Activated CD8-positive, alpha-beta T cell treated with anti-CD3 and anti-CD28 coated beads for 36 hours (primary cell): ENCODE measurements at regions not wholly inside any gene's neighbourhood (a gene's known extent, or its start where the extent isn't known, plus 50 kb on each side); places are given as distances from the start of the nearest gene placed in this dataset.

Source experiments
- ATAC-seq: fragments of 200-7000 bp; cut with Tn5 transposase; one replicate; pipeline ENCODE4 v1.10.0; 2021; ENCODE audit warnings: mild to moderate bottlenecking, moderate library complexity
- CTCF ChIA-PET: fragments of 350-600 bp; sonication (Branson Sonifier 250); formaldehyde crosslinking; loops from one replicate; lab custom pipeline; 2021; ENCODE audit warnings: antibody characterized with exemption; lab: Charles Lee
- POLR2A ChIA-PET: fragments of 350-600 bp; sonication (Branson Sonifier 250); formaldehyde crosslinking; loops from one replicate; lab custom pipeline; 2021; ENCODE audit warnings: antibody characterized with exemption; lab: Charles Lee
- DNase-seq: peaks from one replicate; pipeline ENCODE4 v3.0.0-alpha.2; 2020
- H3K27ac Mint-ChIP-seq: one replicate; pipeline ENCODE4 v1.8.0; 2021; ENCODE audit warnings: mild to moderate bottlenecking, mixed read lengths
- H3K27me3 Mint-ChIP-seq: one replicate; pipeline ENCODE4 v1.8.0; 2021; ENCODE audit warnings: mixed read lengths
- H3K36me3 Mint-ChIP-seq: one replicate; pipeline ENCODE4 v1.8.0; 2021; ENCODE audit warnings: low read depth, mixed read lengths
- H3K4me1 Mint-ChIP-seq: one replicate; pipeline ENCODE4 v1.8.0; 2021; ENCODE audit warnings: low read depth, mixed read lengths
- H3K4me3 Mint-ChIP-seq: one replicate; pipeline ENCODE4 v1.8.0; 2021; ENCODE audit warnings: mild to moderate bottlenecking, moderate library complexity, mixed read lengths
- H3K9me3 Mint-ChIP-seq: one replicate; pipeline ENCODE4 v1.8.0; 2021; ENCODE audit warnings: mixed read lengths
- intact Hi-C: fragments of 100-400 bp; cut with micrococcal nuclease; formaldehyde crosslinking; loops from one replicate; pipeline ENCODE4 v1.10.0; 2022
- TF ChIP-seq, protein P1 (sequence below): fragments of 200-600 bp; IDR thresholded peaks from one replicate; pipeline ENCODE4 v1.8.0; 2022; ENCODE audit warnings: antibody characterized with exemption, mild to moderate bottlenecking

DNA sequence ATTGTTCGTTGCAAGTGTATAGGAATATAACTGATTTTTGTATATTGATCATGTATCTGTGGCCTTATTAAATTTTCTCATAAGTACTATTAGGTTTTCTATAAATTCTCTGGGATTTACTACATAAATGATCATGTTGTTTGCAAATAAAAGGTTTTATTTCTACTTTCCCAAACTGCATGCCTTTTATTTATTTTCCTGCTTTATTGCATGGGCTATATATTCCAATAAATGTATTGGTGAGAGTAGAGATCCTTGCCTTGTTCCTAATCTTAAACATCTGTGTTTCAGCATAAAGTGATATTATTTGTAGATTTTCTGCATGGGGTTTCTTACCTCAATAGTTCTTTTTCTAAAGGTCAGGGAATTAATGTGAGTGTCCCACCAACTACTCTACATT lies 107.0 kb upstream of the CD55 start:
- no peak overlapping the region for H3K4me3 Mint-ChIP-seq
- H3K36me3 Mint-ChIP-seq = no peaks in the 10 kb centered on the region
- peaks cover 8% of the 10 kb centered on the region for H3K4me1 Mint-ChIP-seq
- ChIA-PET CTCF (no interaction called here), POLR2A (no interaction called here)
- H3K9me3 Mint-ChIP-seq = peaks cover 4% of the 10 kb centered on the region
- intact Hi-C loops = no loop called here
- ATAC-seq (no peak), DNase-seq (no peak)
- TF ChIP-seq, protein P1, sequence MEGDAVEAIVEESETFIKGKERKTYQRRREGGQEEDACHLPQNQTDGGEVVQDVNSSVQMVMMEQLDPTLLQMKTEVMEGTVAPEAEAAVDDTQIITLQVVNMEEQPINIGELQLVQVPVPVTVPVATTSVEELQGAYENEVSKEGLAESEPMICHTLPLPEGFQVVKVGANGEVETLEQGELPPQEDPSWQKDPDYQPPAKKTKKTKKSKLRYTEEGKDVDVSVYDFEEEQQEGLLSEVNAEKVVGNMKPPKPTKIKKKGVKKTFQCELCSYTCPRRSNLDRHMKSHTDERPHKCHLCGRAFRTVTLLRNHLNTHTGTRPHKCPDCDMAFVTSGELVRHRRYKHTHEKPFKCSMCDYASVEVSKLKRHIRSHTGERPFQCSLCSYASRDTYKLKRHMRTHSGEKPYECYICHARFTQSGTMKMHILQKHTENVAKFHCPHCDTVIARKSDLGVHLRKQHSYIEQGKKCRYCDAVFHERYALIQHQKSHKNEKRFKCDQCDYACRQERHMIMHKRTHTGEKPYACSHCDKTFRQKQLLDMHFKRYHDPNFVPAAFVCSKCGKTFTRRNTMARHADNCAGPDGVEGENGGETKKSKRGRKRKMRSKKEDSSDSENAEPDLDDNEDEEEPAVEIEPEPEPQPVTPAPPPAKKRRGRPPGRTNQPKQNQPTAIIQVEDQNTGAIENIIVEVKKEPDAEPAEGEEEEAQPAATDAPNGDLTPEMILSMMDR = no peak
- H3K27me3 Mint-ChIP-seq = no peaks in the 10 kb centered on the region
- H3K27ac Mint-ChIP-seq = no peak overlapping the region

DNA sequence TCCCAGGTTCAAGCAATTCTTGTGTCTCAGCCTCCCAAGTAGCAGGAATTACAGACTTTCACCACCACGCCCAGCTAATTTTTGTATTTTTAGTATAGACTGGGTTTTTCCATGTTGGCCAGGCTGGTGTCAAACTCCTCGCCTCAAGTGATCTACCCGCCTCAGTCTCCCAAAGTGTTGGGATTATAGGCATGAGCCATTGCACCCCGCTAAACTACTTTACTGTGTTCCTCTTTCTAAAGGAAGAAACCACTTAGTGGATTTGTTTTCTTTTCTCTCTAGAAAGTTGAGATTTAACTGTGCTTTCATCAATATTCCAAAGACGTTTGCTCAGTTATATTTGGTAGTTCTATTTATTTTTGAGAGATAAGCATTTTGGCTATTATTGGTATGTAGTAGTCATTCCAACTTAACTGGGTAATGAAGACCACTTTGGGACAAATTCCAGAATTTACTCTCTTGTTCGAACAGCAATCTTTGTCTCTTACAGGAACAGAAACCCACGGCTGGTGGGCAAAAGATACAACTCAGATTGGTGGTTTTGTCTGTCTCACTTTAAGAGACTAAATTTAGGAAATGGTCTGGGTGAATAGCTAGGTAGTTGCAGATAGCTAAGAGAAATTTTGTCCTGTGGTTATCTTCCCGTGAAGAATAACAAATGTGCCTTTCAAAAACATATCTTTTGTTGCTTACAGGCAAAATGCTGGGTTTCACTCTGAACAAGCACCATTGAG lies 103.5 kb upstream of the CD55 start:
- intact Hi-C loops = no loop called here
- no peak for DNase-seq
- no peak overlapping the region for H3K4me3 Mint-ChIP-seq
- peaks cover 8% of the 10 kb centered on the region for H3K4me1 Mint-ChIP-seq
- TF ChIP-seq, protein P1 = no peak
- ChIA-PET CTCF (interaction anchor here (0.7 to 1.8 kb wide), 2 partner anchors 11 to 48 kb away, joined by 3 read pairs; no protein-coding TSS in a partner anchor), POLR2A (no interaction called here)
- ATAC-seq = no peak
- no peaks in the 10 kb centered on the region for H3K27me3 Mint-ChIP-seq
- H3K36me3 Mint-ChIP-seq = no peaks in the 10 kb centered on the region
- no peak overlapping the region for H3K27ac Mint-ChIP-seq
- peaks cover 6% of the 10 kb centered on the region for H3K9me3 Mint-ChIP-seq

DNA sequence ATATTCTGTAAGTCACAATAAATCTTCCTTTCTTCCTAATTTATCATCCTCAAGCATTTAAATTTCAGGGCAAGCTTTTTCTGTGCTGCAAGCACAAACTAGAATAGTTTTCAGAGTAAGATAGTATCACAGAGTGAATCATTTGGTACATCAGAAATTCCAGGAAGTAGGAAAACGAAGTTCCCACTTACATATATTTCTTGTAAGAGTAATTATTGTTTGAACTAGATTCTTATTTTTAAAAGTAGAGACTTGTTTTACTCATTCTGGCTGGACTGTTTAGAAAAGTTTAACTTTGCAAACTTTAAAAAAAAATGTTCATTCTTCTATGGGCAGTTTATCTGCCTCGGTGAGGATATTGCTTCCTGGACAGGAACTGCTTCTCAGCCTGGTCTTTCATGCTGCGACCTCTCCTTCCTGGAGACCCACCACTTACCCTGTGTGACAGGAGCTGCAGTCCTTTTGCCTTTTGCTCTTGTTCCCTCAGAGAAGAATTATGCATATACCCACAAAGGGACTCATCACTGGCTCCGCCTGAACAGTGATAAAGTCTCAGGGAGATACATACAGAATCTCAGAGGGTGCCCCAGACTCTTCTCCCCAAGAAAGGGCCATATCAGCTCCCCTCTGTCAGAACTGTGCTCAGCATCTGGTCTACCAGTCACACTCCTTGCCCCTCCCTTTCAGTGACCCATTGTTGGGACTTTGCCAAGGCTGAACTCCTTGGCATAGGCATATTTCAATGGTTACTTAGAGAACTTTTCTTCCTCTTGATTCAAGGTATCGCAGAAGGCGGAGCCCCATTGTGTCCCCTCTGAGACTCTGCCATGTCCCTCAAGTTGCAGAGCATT lies 102.7 kb upstream of the CD55 start:
- ATAC-seq (no peak), DNase-seq (no peak)
- Mint-ChIP-seq H3K27me3 (no peaks in the 10 kb centered on the region), H3K36me3 (no peaks in the 10 kb centered on the region), H3K9me3 (peaks cover 6% of the 10 kb centered on the region), H3K4me1 (peaks cover 8% of the 10 kb centered on the region), H3K27ac (no peak overlapping the region), H3K4me3 (no peak overlapping the region)
- intact Hi-C loops = no loop called here
- TF ChIP-seq, protein P1 = no peak
- POLR2A ChIA-PET = interaction anchor here (0.8 kb wide), 1 partner anchor 31 kb away, joined by 3 read pairs; no protein-coding TSS in a partner anchor
- CTCF ChIA-PET = interaction anchor here (0.7 to 1.8 kb wide), 2 partner anchors 10 to 48 kb away, joined by 3 read pairs; no protein-coding TSS in a partner anchor

DNA sequence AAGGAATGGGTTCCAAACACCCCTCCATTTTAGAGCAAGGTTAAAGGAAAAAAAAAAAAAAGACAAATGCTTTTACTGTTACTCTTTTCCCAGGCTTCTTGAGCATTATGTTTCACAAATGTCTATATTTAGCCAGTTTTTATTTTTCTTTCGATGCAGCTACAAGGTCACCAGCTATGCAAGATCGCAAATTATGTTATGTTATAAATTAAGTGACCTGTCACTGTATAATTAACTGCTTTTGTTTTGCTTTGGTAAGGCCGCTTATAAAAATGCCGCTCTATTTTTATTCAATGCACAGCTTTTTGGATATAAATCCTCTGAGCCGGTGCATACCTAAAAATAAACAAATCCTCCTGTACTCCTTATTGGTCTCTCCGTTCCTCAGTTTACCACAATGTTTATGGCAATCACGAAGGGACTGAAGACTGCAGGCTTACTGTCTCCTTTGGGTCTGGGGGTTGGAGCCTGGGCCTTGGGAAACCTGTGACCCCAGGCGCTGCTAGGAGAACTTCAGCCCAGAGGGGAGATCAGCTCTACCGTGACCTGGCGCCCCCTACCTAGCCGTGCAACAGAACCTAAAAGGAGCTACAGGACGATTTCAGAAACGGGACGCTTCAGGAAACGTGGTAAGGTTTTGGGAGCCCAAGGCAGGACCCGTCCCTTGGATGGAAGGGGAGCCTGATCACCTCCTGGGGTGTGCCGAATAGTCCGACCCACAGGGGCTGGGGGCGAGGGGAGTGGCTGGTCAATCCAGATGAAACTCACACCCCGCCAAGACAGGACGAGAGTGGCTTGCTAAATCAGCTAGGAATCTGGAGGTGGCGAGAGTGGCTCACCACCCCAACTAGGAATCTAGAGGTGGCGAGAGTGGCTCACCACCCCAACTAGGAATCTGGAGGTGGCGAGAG lies 101.2 kb upstream of the CD55 start:
- ATAC-seq (no peak), DNase-seq (no peak)
- Mint-ChIP-seq H3K27me3 (no peaks in the 10 kb centered on the region), H3K27ac (no peak overlapping the region), H3K36me3 (no peaks in the 10 kb centered on the region), H3K9me3 (peaks cover 2% of the 10 kb centered on the region), H3K4me3 (no peak overlapping the region), H3K4me1 (peaks cover 8% of the 10 kb centered on the region)
- CTCF ChIA-PET = interaction anchor here (1.1 to 1.8 kb wide), 4 partner anchors 8 to 185 kb away, joined by 3 read pairs; no protein-coding TSS in a partner anchor
- POLR2A ChIA-PET = interaction anchor here (0.9 kb wide), 1 partner anchor 116 kb away, joined by 3 read pairs; no protein-coding TSS in a partner anchor
- TF ChIP-seq, protein P1 = no peak
- intact Hi-C loops = no loop called here
